22Rv1 (cell line): ENCODE measurements at regions not wholly inside any gene's neighbourhood (a gene's known extent, or its start where the extent isn't known, plus 50 kb on each side); places are given as distances from the start of the nearest gene placed in this dataset.

Experiments
- CTCF ChIP-seq: fragments of 450-650 bp; IDR thresholded peaks from 2 replicates; pipeline ENCODE4 v1.5.1; 2017; ENCODE audit warnings: mild to moderate bottlenecking
- ZFX ChIP-seq: fragments of 450-650 bp; IDR thresholded peaks from 2 replicates; pipeline ENCODE4 v1.6.1; 2017; ENCODE audit warnings: antibody characterized with exemption, borderline replicate concordance

GRCh38 chr18:22699629-22700028 is 233.5 kb upstream of the RBBP8 start:
- no peak for TF ChIP-seq CTCF
- no peak for TF ChIP-seq ZFX
